GM13976 (cell line): ENCODE measurements at regions not wholly inside any gene's neighbourhood (a gene's known extent, or its start where the extent isn't known, plus 50 kb on each side); places are given as distances from the start of the nearest gene placed in this dataset.

Source experiments
- DNase-seq: peaks from one replicate; pipeline ENCODE4 v3.0.0; 2012; ENCODE audit warnings: low spot score
- in situ Hi-C: fragments of 300-500 bp; cut with MboI; formaldehyde crosslinking; loops from one replicate; pipeline ENCODE4 v1.12.0; 2022; ENCODE audit warnings: low sequenced_read_pairs, mixed read lengths, inconsistent platforms; ENCODE audit not compliant: unreplicated experiment
- TF ChIP-seq, protein P1 (sequence below): IDR thresholded peaks from 2 replicates; pipeline ENCODE4 v1.5.1; 2012; ENCODE audit warnings: borderline replicate concordance, mild to moderate bottlenecking; ENCODE audit not compliant: insufficient read depth; ENCODE audit errors: extremely low read depth, missing control alignments, control extremely low read depth

DNA sequence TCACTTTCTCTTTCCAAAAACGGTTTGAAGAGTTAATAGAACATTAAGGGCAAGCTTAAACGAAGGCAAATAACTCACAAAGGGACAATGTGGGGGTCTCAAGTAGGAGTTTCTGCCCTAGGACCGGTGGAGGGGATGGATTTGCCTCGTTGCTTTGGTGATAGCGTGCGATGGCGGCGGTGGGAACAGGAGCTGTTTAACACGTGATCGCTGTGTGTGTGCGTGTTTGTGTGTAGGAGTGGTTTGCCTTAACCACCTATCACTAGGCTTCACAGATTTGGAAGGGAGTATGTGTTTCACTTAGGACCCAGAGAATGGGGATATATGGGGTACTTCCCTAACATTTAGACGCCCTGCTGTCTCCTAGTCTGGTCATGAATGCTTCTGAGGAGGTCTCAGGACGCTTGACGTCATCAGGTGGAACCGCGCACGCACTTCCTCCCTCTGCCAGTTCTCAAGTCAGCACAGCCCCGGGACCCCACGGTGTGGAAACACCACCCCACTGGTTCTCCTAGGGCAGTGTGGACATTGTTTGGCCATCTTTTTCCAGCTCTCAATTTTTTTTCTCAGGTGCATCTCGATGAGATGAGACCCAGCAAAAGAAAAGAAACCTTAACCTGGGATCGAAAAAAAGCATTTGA is 231.2 kb downstream of the ATP23 start:
- TF ChIP-seq, protein P1, sequence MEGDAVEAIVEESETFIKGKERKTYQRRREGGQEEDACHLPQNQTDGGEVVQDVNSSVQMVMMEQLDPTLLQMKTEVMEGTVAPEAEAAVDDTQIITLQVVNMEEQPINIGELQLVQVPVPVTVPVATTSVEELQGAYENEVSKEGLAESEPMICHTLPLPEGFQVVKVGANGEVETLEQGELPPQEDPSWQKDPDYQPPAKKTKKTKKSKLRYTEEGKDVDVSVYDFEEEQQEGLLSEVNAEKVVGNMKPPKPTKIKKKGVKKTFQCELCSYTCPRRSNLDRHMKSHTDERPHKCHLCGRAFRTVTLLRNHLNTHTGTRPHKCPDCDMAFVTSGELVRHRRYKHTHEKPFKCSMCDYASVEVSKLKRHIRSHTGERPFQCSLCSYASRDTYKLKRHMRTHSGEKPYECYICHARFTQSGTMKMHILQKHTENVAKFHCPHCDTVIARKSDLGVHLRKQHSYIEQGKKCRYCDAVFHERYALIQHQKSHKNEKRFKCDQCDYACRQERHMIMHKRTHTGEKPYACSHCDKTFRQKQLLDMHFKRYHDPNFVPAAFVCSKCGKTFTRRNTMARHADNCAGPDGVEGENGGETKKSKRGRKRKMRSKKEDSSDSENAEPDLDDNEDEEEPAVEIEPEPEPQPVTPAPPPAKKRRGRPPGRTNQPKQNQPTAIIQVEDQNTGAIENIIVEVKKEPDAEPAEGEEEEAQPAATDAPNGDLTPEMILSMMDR, result no peak
- DNase-seq, result no peak
- in situ Hi-C loops, result no loop called here

DNA sequence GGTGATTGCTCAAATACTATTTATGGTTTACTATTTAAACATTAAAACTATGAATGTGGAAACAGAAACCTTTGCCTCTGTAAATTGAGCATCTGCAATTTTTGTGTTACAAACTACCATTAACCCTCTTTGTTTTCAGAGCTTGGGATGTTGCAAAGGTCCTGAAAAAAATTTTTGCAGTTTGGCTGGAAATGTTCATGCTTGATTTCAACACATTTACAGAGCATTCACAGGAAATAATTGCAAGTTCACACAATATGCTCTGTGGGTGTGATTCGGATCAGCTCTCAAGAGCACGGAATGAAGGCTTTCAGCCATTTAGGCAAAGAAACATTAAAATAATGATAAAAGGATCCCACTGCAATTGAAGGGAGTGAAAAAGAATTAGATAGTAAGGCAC is 232.9 kb downstream of the ATP23 start:
- no peak for DNase-seq
- TF ChIP-seq, protein P1, result no peak
- in situ Hi-C loops, result no loop called here

DNA sequence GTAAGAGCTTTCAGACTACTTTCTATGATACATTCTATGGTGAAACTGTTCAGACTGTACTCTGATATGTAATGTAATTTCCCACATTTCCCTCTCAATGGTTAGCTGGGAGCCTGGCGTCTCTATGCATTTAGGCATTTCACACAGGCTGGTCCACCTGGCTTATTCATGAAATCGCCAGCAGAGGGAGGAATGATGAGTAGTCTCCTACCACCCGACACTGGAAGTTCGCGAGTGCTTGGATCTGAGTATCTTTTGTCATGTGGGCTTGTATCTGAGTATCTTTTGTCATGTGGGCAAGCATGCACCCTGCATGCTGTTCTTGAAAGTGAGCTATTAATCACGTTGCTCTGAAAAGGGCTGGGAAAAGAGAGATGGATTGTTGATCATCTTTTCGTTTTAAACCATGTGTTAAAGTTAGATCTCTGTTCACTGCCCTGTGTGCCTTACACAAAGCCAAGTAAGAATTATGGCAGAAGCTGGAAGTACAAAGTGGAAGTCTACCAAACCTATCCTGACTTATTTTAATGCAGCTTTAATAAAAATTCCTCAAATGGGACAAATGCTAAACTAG is 235.0 kb downstream of the ATP23 start:
- in situ Hi-C loops, result no loop called here

DNA sequence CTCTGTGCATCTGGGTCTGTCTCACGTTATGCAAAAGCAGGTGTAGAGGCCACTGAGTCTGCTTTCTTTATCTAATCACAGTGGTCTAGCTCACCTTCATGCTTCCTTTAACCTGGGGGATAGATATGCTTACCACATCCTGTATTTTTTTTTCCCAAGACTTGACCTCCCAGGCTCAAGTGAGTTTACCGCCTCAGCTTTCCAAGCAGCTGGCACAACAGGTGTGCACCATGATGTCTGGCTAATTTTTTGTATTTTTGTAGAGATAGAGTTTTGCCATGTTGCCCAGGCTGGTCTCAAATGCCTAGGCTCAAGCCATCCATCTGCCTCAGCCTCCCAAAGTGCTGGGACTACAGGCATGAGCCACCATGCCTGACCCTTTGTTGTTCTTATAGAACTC is 236.0 kb downstream of the ATP23 start:
- in situ Hi-C loops, result no loop called here

More for the DNA sequence above, 235.0 kb downstream of the ATP23 start:
- DNase-seq, result peak; percentile 4
- TF ChIP-seq, protein P1, result peak; percentile 10

DNA sequence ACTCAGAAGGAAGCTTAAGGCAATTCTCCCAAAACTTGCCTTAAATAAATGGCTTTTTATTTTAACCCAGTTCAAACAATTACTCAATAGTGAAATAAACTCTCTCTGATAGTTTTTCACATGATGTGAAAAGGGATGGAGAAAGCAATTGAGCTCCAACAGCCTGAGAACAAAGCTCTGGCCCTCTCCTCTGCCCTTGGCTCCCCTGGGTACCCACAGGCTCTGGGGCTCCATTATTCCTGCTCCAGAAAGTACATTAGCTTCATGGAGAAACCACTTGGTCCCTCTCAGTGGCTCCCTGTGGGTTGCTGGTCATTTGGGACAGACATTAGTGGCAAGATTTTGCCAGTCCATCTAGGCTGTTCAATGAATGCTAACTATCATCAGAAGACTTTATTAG is 242.8 kb downstream of the ATP23 start:
- in situ Hi-C loops, result no loop called here
- TF ChIP-seq, protein P1, result no peak
- no peak for DNase-seq

More for the DNA sequence above, 236.0 kb downstream of the ATP23 start:
- TF ChIP-seq, protein P1, result no peak
- DNase-seq, result no peak

DNA sequence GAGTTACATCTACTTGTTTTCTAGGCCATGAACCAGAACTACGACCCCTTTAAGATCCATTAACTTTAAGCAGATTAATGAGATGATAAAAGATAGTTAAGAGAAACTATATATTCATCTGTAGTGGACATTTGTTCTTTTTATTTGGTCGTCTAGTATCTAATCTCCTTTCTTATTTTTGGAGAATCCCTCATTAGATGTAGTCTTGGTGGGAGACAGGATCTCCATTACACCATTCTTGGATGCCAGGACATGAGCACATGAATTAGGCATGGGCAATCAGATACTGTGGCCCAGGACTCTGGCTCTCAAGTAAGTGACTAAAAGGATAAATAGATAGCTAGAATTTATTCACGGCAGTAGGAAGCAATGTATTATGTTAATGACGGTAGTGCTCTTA is 245.0 kb downstream of the ATP23 start:
- TF ChIP-seq, protein P1, result no peak
- in situ Hi-C loops, result no loop called here
- no peak for DNase-seq
